ENCODE measurements at regions not wholly inside any gene's neighbourhood (a gene's known extent, or its start where the extent isn't known, plus 50 kb on each side); places are given as distances from the start of the nearest gene placed in this dataset.

DNA sequence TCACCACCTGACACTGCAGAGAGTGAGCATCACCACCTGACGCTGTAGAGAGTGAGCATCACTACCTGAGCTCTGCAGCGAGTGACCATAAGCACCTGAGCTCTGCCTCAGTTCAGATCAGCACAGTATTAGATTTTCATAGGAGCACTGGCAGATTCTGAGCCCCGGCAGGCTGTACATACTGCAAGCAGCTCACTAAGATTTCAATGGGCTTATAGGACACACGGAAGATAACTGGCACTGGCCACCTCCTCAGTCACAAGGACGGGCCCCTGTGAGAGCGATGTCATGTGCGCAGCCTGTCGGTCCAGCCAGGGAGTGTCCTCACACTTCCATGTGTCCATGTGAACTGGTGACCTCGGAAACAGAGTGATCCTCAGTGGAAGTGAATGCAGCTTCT, 153.5 kb upstream of the IRX2 start:
- CTCF ChIA-PET: no interaction called here
- WGBS (ENCODE audit: missing lambda C conversion rate): 25% methylated on average over 9 of the region's 9 CpGs
- Histone ChIP-seq H3K4me1 (no peaks in the 10 kb centered on the region), H3K4me2 (no peak overlapping the region), H3K9me3 (no peaks in the 10 kb centered on the region), H3K4me3 (no peak overlapping the region), H3K27ac (no peak overlapping the region)
- FAIRE-seq (no peak), ATAC-seq (no peak), DNase-seq (ENCODE audit: low read depth in 1 of 2, low spot score in 1 of 2) (no peak)
- POLR2A ChIA-PET: no interaction called here
- TF ChIP-seq ZNF302 (CRISPR knock-in tag; IDR thresholded peaks at IDR 0.05): no peak
- TF ChIP-seq, protein P1, sequence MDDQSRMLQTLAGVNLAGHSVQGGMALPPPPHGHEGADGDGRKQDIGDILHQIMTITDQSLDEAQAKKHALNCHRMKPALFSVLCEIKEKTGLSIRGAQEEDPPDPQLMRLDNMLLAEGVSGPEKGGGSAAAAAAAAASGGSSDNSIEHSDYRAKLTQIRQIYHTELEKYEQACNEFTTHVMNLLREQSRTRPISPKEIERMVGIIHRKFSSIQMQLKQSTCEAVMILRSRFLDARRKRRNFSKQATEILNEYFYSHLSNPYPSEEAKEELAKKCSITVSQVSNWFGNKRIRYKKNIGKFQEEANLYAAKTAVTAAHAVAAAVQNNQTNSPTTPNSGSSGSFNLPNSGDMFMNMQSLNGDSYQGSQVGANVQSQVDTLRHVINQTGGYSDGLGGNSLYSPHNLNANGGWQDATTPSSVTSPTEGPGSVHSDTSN (IDR thresholded peaks at IDR 0.05): no peak

DNA sequence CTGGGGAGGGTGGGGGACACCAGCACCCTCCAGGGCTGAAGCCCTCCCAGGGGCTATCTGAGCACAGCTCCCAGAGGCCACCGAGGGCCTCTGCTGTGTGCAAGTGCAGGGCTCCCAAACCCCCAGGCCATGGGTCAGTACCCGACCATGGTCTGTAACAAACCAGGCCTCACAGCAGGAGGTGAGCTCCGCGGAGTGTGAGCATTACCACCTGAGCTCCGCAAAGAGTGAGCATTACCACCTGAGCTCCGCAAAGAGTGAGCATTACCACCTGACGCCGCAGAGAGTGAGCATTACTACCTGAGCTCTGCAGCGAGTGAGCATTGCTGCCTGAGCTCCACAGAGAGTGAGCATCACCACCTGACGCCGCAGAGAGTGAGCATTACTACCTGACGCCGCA, 152.9 kb upstream of the IRX2 start:
- no peak for FAIRE-seq
- Histone ChIP-seq H3K9me3 (no peaks in the 10 kb centered on the region), H3K4me2 (no peak overlapping the region), H3K4me1 (no peaks in the 10 kb centered on the region), H3K4me3 (no peak overlapping the region), H3K27ac (no peak overlapping the region)
- no peak for TF ChIP-seq HES2 (IDR thresholded peaks at IDR 0.05)
- TF ChIP-seq NFE2L2 (conservative IDR thresholded peaks at IDR 0.05; ENCODE audit: low read length): no peak
- TF ChIP-seq, protein P1 (IDR thresholded peaks at IDR 0.05): no peak
- TF ChIP-seq CHD4 (IDR thresholded peaks at IDR 0.05; ENCODE audit: borderline replicate concordance): no peak
- TF ChIP-seq CEBPB (IDR thresholded peaks at IDR 0.05): no peak
- no peak for TF ChIP-seq BCL3 (IDR thresholded peaks at IDR 0.05)
- TF ChIP-seq FOSB (CRISPR knock-in tag; IDR thresholded peaks at IDR 0.05): no peak
- no peak for TF ChIP-seq RFX5 (IDR thresholded peaks at IDR 0.05)
- no peak for TF ChIP-seq MAFK (IDR thresholded peaks at IDR 0.05; ENCODE audit: partially characterized antibody)
- no peak for TF ChIP-seq NR3C1 (IDR thresholded peaks at IDR 0.05)
- TF ChIP-seq, protein P2, sequence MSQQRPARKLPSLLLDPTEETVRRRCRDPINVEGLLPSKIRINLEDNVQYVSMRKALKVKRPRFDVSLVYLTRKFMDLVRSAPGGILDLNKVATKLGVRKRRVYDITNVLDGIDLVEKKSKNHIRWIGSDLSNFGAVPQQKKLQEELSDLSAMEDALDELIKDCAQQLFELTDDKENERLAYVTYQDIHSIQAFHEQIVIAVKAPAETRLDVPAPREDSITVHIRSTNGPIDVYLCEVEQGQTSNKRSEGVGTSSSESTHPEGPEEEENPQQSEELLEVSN (IDR thresholded peaks at IDR 0.05; ENCODE audit: borderline replicate concordance, low read depth): no peak
- TF ChIP-seq POLR2A (IDR thresholded peaks at IDR 0.05; ENCODE audit: low read length): no peak
- TF ChIP-seq BHLHE40 (IDR thresholded peaks at IDR 0.05; ENCODE audit: low read depth, low read length): no peak
- TF ChIP-seq HDAC2 (IDR thresholded peaks at IDR 0.05): no peak
- no peak for TF ChIP-seq CBX8 (IDR thresholded peaks at IDR 0.05)
- TF ChIP-seq EHF (CRISPR knock-in tag; IDR thresholded peaks at IDR 0.05): no peak
- no peak for TF ChIP-seq MAZ (IDR thresholded peaks at IDR 0.05; ENCODE audit: borderline replicate concordance, low read depth, low read length)
- 33% methylated on average over 11 of the region's 13 CpGs for WGBS (ENCODE audit: missing lambda C conversion rate)
- no peak for DNase-seq (ENCODE audit: low read depth in 1 of 2, low spot score in 1 of 2)
- ChIA-PET POLR2A (no interaction called here), CTCF (no interaction called here)
- ATAC-seq: no peak

- POLR2A ChIA-PET: no interaction called here
Observed at GRCh38 chr5:2903451-2904395, 152.2 kb upstream of the IRX2 start.

More at GRCh38 chr5:2903451-2904395, 152.2 kb upstream of the IRX2 start:
- H3K9me3 ChIP-seq: no peaks in the 10 kb centered on the region
- TF ChIP-seq, protein P1 (IDR thresholded peaks at IDR 0.05): no peak
- TF ChIP-seq HDAC2 (IDR thresholded peaks at IDR 0.05) (no peak), EHMT2 (IDR thresholded peaks at IDR 0.05; ENCODE audit: low read depth) (no peak), KDM1A (IDR thresholded peaks at IDR 0.05; ENCODE audit: low read depth) (no peak), RNF2 (IDR thresholded peaks at IDR 0.05; ENCODE audit: borderline replicate concordance, low read depth) (no peak), SMC3 (IDR thresholded peaks at IDR 0.05) (no peak), EP300 (IDR thresholded peaks at IDR 0.05) (no peak), HEYL (CRISPR knock-in tag; IDR thresholded peaks at IDR 0.05) (no peak), CEBPB (IDR thresholded peaks at IDR 0.05) (no peak), CHD2 (IDR thresholded peaks at IDR 0.05; ENCODE audit: low read length, partially characterized antibody) (no peak), MAX (IDR thresholded peaks at IDR 0.05) (no peak)
- DNase-seq (ENCODE audit: low read depth in 1 of 2, low spot score in 1 of 2) (no peak), ATAC-seq (no peak), FAIRE-seq (no peak)
- H3K4me2 ChIP-seq: no peak overlapping the region
- CTCF ChIA-PET: no interaction called here
- H3K4me1 ChIP-seq: no peaks in the 10 kb centered on the region
- no peak overlapping the region for H3K4me3 ChIP-seq
- WGBS (ENCODE audit: missing lambda C conversion rate): 30% methylated on average over 27 of the region's 30 CpGs
- H3K27ac ChIP-seq: no peak overlapping the region

All from A549 (cell line).